Fibroblast of the aortic adventitia (primary cell): ENCODE measurements at regions not wholly inside any gene's neighbourhood (a gene's known extent, or its start where the extent isn't known, plus 50 kb on each side); places are given as distances from the start of the nearest gene placed in this dataset.

ENCODE experiments used
- DNase-seq: peaks from one replicate; pipeline ENCODE4 v3.0.0-alpha.2; 2010; ENCODE audit warnings: low read depth
- H3K4me3 ChIP-seq: 2 replicates; pipeline ENCODE4 v1.5.1; 2011; ENCODE audit warnings: low read depth, mild to moderate bottlenecking, control low read depth, low read length, moderate library complexity
- CTCF ChIP-seq: IDR thresholded peaks from 2 replicates; pipeline ENCODE4 v1.5.1; 2011; ENCODE audit warnings: mild to moderate bottlenecking, low read length, control low read depth, inconsistent platforms; ENCODE audit not compliant: insufficient read depth

DNA sequence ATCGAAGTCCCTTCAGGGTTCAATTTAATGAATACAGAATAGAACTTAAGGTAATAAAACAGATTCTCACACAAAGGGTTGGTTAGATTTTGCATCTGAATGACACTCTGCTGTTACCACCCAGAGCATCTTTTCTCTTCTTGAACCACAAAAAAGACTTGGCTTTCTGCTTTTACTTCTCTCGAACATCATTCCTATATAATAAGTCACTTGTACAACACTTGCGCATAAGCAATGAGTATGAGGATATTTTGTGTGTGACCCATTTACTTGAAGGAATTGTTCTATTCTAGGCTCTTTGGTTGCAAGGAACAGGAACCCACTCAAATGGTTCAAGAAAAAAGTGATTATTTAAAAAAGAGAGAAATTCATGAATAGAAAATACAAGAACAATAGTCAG is 126.2 kb downstream of the NUP35 start:
- no peak overlapping the region for H3K4me3 ChIP-seq
- no peak for TF ChIP-seq CTCF
- no peak for DNase-seq

DNA sequence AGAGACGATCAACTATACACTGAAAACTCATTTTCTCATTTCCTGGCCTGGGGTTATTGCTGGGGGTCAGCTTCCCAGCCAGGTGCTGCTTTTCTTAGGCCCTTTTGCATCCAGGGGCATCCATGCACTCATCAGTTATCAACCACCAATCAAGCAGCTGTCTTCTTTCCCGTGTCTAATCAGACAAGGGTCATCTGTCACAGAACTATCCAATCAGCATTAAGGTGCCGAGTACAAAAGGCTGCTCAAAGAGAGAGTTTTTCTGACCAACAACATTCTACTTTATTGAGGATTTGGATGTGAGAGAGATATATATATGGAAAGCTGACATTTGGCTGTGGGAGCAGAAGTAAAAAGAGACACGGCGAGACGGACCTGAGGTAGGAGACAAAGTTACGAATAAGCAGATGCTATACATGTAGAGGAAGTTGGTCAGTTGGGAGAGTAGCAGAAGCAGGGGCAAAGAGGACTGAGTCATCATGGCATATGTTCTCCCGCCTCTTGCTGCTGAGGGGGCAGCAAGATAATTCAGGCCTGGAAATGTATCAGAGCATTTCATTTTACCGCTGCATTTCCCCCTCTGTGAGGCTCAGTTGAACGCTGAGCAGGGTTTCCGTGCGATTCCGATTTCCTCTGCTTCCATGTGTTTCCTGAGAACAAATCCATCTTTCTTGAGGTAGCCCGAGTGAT is 129.3 kb downstream of the NUP35 start:
- no peak for TF ChIP-seq CTCF
- no peak for DNase-seq

GRCh38 chr2:183255411-183255810 is 131.2 kb downstream of the NUP35 start:
- no peak for TF ChIP-seq CTCF
- H3K4me3 ChIP-seq: no peak overlapping the region
- DNase-seq: no peak

More for the DNA sequence above, 129.3 kb downstream of the NUP35 start:
- H3K4me3 ChIP-seq: no peak overlapping the region

GRCh38 chr2:183259921-183260320 is 135.7 kb downstream of the NUP35 start:
- H3K4me3 ChIP-seq: no peak overlapping the region
- no peak for TF ChIP-seq CTCF

GRCh38 chr2:183260527-183260926 is 136.3 kb downstream of the NUP35 start:
- DNase-seq: no peak
- no peak for TF ChIP-seq CTCF
- H3K4me3 ChIP-seq: no peak overlapping the region

More at GRCh38 chr2:183259921-183260320, 135.7 kb downstream of the NUP35 start:
- no peak for DNase-seq

GRCh38 chr2:183264890-183265535 is 140.8 kb downstream of the NUP35 start:
- TF ChIP-seq CTCF: no peak
- DNase-seq: no peak
- H3K4me3 ChIP-seq: no peak overlapping the region
